IMR-90 (cell line): ENCODE measurements at regions not wholly inside any gene's neighbourhood (a gene's known extent, or its start where the extent isn't known, plus 50 kb on each side); places are given as distances from the start of the nearest gene placed in this dataset.

Experiments used
- BHLHE40 ChIP-seq: fragments of 150-350 bp; IDR thresholded peaks from 2 replicates; pipeline ENCODE4 v1.6.1; 2016; ENCODE audit warnings: mild to moderate bottlenecking, low read depth, low read length
- CTCF ChIP-seq: conservative IDR thresholded peaks from 2 replicates; pipeline ENCODE4 v1.5.1; 2012; ENCODE audit warnings: mild to moderate bottlenecking, low read depth, low read length, improper control_type of control experiment
- FOS ChIP-seq: fragments of 150-350 bp; IDR thresholded peaks from 2 replicates; pipeline ENCODE4 v1.6.1; 2016; ENCODE audit warnings: low read depth, low read length
- MAFK ChIP-seq: IDR thresholded peaks from 2 replicates; pipeline ENCODE4 v1.6.1; 2012; ENCODE audit warnings: low read depth, low read length, improper control_type of control experiment
- MXI1 ChIP-seq: IDR thresholded peaks from 2 replicates; pipeline ENCODE4 v1.6.1; 2012; ENCODE audit warnings: low read depth, mild to moderate bottlenecking, low read length, moderate library complexity, borderline replicate concordance
- POLR2A ChIP-seq: IDR thresholded peaks from 2 replicates; pipeline ENCODE4 v1.6.1; 2012; ENCODE audit warnings: mild to moderate bottlenecking, low read depth, low read length
- SMC3 ChIP-seq: fragments of 150-350 bp; IDR thresholded peaks from 2 replicates; pipeline ENCODE4 v1.6.1; 2016; ENCODE audit warnings: low read depth, mild to moderate bottlenecking, antibody characterized with exemption, low read length, moderate library complexity
- USF2 ChIP-seq: fragments of 150-350 bp; IDR thresholded peaks from 2 replicates; pipeline ENCODE4 v1.6.1; 2017; ENCODE audit warnings: mild to moderate bottlenecking, antibody characterized with exemption, low read length, low read depth

GRCh38 chr7:87004956-87005355 lies 54.5 kb downstream of the ELAPOR2 start:
- TF ChIP-seq SMC3 (no peak), CTCF (no peak), BHLHE40 (no peak), POLR2A (no peak), USF2 (no peak), MXI1 (no peak), FOS (no peak), MAFK (no peak)
